Neural progenitor cell (in vitro differentiated cells): ENCODE measurements at regions not wholly inside any gene's neighbourhood (a gene's known extent, or its start where the extent isn't known, plus 50 kb on each side); places are given as distances from the start of the nearest gene placed in this dataset.

Experiments
- DNase-seq: peaks from one replicate; pipeline ENCODE4 v3.0.0-alpha.2; 2016; ENCODE audit warnings: low spot score
- H2AFZ ChIP-seq: fragments of 200-600 bp; sonication (generic); replicated peaks from 2 replicates; pipeline ENCODE4 v1.6.1; 2016; ENCODE audit warnings: antibody characterized with exemption
- H3F3A ChIP-seq: fragments of 200-600 bp; sonication (generic); 2 replicates; pipeline ENCODE4 v1.6.1; 2016; ENCODE audit warnings: antibody characterized with exemption, low read depth
- H3K27ac ChIP-seq: fragments of 200-600 bp; sonication (generic); 2 replicates; pipeline ENCODE4 v1.5.1; 2016; ENCODE audit warnings: mild to moderate bottlenecking
- H3K27me3 ChIP-seq: fragments of 200-600 bp; sonication (generic); 2 replicates; pipeline ENCODE4 v1.6.1; 2016; ENCODE audit warnings: mild to moderate bottlenecking, moderate library complexity
- H3K36me3 ChIP-seq: fragments of 200-600 bp; sonication (generic); 2 replicates; pipeline ENCODE4 v1.5.1; 2016
- H3K4me1 ChIP-seq: fragments of 200-600 bp; sonication (generic); 2 replicates; pipeline ENCODE4 v1.6.1; 2016; ENCODE audit warnings: mixed run types
- H3K4me2 ChIP-seq: fragments of 200-600 bp; sonication (generic); 2 replicates; pipeline ENCODE4 v1.6.1; 2016
- H3K4me3 ChIP-seq: fragments of 200-600 bp; sonication (generic); 2 replicates; pipeline ENCODE4 v1.5.1; 2016
- H3K79me2 ChIP-seq: fragments of 200-600 bp; sonication (generic); 2 replicates; pipeline ENCODE4 v1.6.1; 2016; ENCODE audit warnings: low read depth
- H3K9ac ChIP-seq: fragments of 200-600 bp; sonication (generic); 2 replicates; pipeline ENCODE4 v1.6.1; 2016
- H3K9me3 ChIP-seq: fragments of 200-600 bp; sonication (generic); 2 replicates; pipeline ENCODE4 v1.5.1; 2016; ENCODE audit warnings: low read depth
- H4K20me1 ChIP-seq: fragments of 200-600 bp; sonication (generic); 2 replicates; pipeline ENCODE4 v1.6.1; 2016; ENCODE audit warnings: low read depth
- H3K27ac Mint-ChIP-seq: 3 replicates; pipeline ENCODE4 v1.8.0; 2021; ENCODE audit warnings: mixed read lengths
- H3K27me3 Mint-ChIP-seq: 2 replicates; pipeline ENCODE4 v1.8.0; 2022; ENCODE audit warnings: low read depth, mild to moderate bottlenecking, inconsistent platforms, moderate library complexity, mixed read lengths; ENCODE audit not compliant: insufficient read depth
- H3K36me3 Mint-ChIP-seq: 3 replicates; pipeline ENCODE4 v1.8.0; 2021; ENCODE audit warnings: mixed read lengths
- H3K4me1 Mint-ChIP-seq: 3 replicates; pipeline ENCODE4 v1.8.0; 2021; ENCODE audit warnings: mixed read lengths
- H3K4me3 Mint-ChIP-seq: 3 replicates; pipeline ENCODE4 v1.8.0; 2021; ENCODE audit warnings: mild to moderate bottlenecking, moderate library complexity, mixed read lengths
- H3K9me3 Mint-ChIP-seq: 3 replicates; pipeline ENCODE4 v1.8.0; 2020; ENCODE audit warnings: mixed read lengths
- EZH2 ChIP-seq: fragments of 200-600 bp; sonication (generic); IDR thresholded peaks from 2 replicates; pipeline ENCODE4 v1.6.1; 2017; ENCODE audit warnings: antibody characterized with exemption, mild to moderate bottlenecking, moderate library complexity
- EZH2phosphoT487 ChIP-seq: fragments of 200-600 bp; sonication (generic); IDR thresholded peaks from 2 replicates; pipeline ENCODE4 v1.6.1; 2017; ENCODE audit warnings: antibody characterized with exemption
- TF ChIP-seq, protein P1 (sequence below): fragments of 200-600 bp; sonication (generic); IDR thresholded peaks from 2 replicates; pipeline ENCODE4 v1.5.1; 2017; ENCODE audit warnings: antibody characterized with exemption, mild to moderate bottlenecking

DNA sequence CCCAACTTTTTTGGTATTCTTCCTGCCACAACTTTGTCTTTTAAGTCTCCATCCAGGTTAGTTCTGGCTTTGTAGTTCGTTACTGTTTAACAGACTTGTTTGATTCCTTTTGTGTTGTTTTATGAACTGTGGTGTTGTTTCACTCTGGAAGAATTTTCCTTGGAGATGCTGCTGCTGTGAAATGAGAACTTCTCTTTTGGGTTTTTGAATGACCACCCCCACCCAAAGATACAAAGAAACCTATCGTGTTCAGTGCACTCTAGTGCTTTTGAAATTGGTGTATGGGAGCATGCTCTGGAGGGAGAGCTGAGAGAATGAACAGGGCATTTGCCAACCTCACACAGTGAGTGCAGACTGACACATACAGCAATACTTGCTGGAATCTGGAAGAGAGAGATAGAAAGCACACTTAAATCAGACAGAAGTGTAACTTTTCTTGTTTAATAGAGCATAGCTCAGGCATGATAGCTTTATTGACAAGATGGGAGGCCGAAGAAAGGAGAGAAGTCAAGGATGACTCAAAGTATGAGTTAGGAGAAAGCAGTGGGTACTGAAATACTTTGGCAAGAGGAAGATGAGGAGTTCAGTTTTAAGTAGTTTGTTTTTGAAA is 293.1 kb downstream of the SOX4 start:
- no peak overlapping the region for H3K27ac ChIP-seq
- Mint-ChIP-seq H3K9me3 (peaks cover 10% of the 10 kb centered on the region), H3K36me3 (peaks cover 37% of the 10 kb centered on the region), H3K4me3 (no peak overlapping the region), H3K4me1 (peaks cover 10% of the 10 kb centered on the region), H3K27ac (no peak overlapping the region), H3K27me3 (no peaks in the 10 kb centered on the region)
- no peak overlapping the region for H3K4me3 ChIP-seq
- H3K27me3 ChIP-seq: no peaks in the 10 kb centered on the region
- H3K4me2 ChIP-seq: no peak overlapping the region
- DNase-seq: no peak
- no peak overlapping the region for H3K9ac ChIP-seq
- TF ChIP-seq EZH2: no peak
- no peak for TF ChIP-seq EZH2phosphoT487
- TF ChIP-seq, protein P1, sequence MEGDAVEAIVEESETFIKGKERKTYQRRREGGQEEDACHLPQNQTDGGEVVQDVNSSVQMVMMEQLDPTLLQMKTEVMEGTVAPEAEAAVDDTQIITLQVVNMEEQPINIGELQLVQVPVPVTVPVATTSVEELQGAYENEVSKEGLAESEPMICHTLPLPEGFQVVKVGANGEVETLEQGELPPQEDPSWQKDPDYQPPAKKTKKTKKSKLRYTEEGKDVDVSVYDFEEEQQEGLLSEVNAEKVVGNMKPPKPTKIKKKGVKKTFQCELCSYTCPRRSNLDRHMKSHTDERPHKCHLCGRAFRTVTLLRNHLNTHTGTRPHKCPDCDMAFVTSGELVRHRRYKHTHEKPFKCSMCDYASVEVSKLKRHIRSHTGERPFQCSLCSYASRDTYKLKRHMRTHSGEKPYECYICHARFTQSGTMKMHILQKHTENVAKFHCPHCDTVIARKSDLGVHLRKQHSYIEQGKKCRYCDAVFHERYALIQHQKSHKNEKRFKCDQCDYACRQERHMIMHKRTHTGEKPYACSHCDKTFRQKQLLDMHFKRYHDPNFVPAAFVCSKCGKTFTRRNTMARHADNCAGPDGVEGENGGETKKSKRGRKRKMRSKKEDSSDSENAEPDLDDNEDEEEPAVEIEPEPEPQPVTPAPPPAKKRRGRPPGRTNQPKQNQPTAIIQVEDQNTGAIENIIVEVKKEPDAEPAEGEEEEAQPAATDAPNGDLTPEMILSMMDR: no peak
- H2AFZ ChIP-seq: no peak overlapping the region
- H3K4me1 ChIP-seq: peaks cover 20% of the 10 kb centered on the region
- H4K20me1 ChIP-seq: no peaks in the 10 kb centered on the region
- H3K36me3 ChIP-seq: no peaks in the 10 kb centered on the region
- H3K79me2 ChIP-seq: peaks cover 6% of the 10 kb centered on the region
- no peaks in the 10 kb centered on the region for H3K9me3 ChIP-seq
- no peaks in the 10 kb centered on the region for H3F3A ChIP-seq

DNA sequence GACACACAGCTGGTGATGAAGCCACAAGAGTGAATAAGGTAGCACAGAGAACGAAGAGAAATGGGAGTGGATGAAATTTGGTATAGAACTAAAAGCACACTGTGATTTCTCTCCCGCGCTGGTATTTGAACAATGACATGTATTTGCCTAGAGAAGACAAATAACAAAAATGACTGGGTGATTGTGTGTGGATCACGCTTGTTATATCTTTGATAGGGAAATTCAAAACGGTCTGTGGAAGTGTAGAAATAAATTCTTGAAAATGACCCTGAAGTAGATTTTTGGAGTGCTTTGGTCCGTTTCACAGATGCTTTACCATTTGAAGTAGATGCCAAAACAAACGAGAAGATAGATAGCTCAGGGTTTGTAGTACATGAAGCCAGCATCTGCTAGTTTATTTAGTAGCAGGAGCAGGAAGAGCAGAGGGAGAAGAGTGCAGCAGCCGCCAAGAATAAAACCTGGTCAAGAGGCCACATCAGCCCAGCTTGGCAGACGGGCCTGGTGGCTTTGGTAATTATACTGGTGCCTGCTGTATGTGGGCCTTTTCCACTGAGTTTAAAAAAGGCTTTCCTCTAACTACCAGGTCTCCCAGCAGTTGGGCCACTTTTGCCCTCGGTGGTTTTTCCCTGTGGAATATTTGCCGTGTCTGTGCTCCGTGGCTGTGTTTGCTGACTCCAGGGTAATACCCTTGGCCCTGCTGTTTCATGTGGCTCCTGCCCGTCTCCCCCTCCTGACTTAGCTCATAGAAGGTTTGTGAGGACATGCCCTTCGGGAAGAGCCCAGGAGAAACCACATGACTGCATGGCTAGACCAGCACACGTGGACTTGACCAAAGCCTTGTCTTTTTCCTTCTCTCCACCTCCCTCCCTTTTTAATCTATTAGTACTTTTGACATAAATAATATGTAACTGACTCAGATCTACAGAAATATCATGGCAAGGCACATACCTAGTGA is 294.0 kb downstream of the SOX4 start:
- no peaks in the 10 kb centered on the region for H3F3A ChIP-seq
- no peak overlapping the region for H3K9ac ChIP-seq
- Mint-ChIP-seq H3K9me3 (peaks cover 8% of the 10 kb centered on the region), H3K4me1 (peaks cover 10% of the 10 kb centered on the region), H3K36me3 (peaks cover 33% of the 10 kb centered on the region), H3K4me3 (no peak overlapping the region), H3K27ac (no peak overlapping the region), H3K27me3 (no peaks in the 10 kb centered on the region)
- TF ChIP-seq EZH2 (no peak), EZH2phosphoT487 (no peak)
- TF ChIP-seq, protein P1: no peak
- no peaks in the 10 kb centered on the region for H3K27me3 ChIP-seq
- no peak for DNase-seq
- H3K79me2 ChIP-seq: peaks cover 8% of the 10 kb centered on the region
- H3K4me2 ChIP-seq: no peak overlapping the region
- H3K9me3 ChIP-seq: no peaks in the 10 kb centered on the region
- no peak overlapping the region for H3K27ac ChIP-seq
- H3K36me3 ChIP-seq: no peaks in the 10 kb centered on the region
- no peaks in the 10 kb centered on the region for H4K20me1 ChIP-seq
- H3K4me1 ChIP-seq: peaks cover 20% of the 10 kb centered on the region
- no peak overlapping the region for H3K4me3 ChIP-seq
- no peak overlapping the region for H2AFZ ChIP-seq

DNA sequence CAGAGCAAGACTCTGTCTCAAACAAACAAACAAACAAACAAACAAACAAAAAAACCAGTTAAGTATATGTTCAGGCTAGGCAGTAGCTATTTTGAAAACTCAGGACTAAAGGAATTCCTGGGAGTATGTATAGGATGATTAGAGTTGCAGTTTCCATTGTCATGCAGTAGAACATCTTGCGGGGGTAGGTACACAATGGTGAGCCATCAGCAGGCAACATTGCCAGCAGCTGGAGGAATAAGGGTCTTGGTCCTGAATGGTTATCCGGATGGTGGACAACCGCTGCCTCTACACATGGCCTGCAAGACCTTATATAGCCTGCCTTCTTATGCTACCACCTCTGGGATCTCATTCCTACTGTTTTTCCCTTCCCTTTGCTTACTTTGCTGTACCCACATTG is 297.5 kb downstream of the SOX4 start:
- no peaks in the 10 kb centered on the region for H3K36me3 ChIP-seq
- H3K4me1 ChIP-seq: peaks cover 6% of the 10 kb centered on the region
- peaks cover 19% of the 10 kb centered on the region for H3K79me2 ChIP-seq
- H3K9me3 ChIP-seq: no peaks in the 10 kb centered on the region
- H3K27ac Mint-ChIP-seq: no peak overlapping the region
- TF ChIP-seq, protein P1: no peak
- TF ChIP-seq EZH2 (no peak), EZH2phosphoT487 (no peak)
- H3K4me1 Mint-ChIP-seq: peaks cover 7% of the 10 kb centered on the region
- peaks cover 5% of the 10 kb centered on the region for H3K9me3 Mint-ChIP-seq
- no peak overlapping the region for H3K4me2 ChIP-seq
- DNase-seq: no peak
- H2AFZ ChIP-seq: no peak overlapping the region
- peaks cover 32% of the 10 kb centered on the region for H3K36me3 Mint-ChIP-seq
- H3K4me3 Mint-ChIP-seq: no peak overlapping the region
- no peaks in the 10 kb centered on the region for H4K20me1 ChIP-seq
- no peaks in the 10 kb centered on the region for H3K27me3 Mint-ChIP-seq
- no peak overlapping the region for H3K27ac ChIP-seq
- H3K27me3 ChIP-seq: no peaks in the 10 kb centered on the region
- H3K9ac ChIP-seq: no peak overlapping the region
- no peaks in the 10 kb centered on the region for H3F3A ChIP-seq
- no peak overlapping the region for H3K4me3 ChIP-seq
